Ishikawa (cell line): ENCODE measurements at regions not wholly inside any gene's neighbourhood (a gene's known extent, or its start where the extent isn't known, plus 50 kb on each side); places are given as distances from the start of the nearest gene placed in this dataset.

ENCODE experiments used
- CEBPB ChIP-seq: IDR thresholded peaks from 2 replicates; pipeline ENCODE4 v1.6.1; 2012
- EGR1 ChIP-seq: IDR thresholded peaks from 2 replicates; pipeline ENCODE4 v1.6.1; 2012
- EP300 ChIP-seq: IDR thresholded peaks from 2 replicates; pipeline ENCODE4 v1.6.1; 2012; ENCODE audit warnings: borderline replicate concordance
- FOXM1 ChIP-seq: IDR thresholded peaks from 2 replicates; pipeline ENCODE4 v1.6.1; 2012; ENCODE audit warnings: low read depth, borderline replicate concordance
- MAX ChIP-seq: IDR thresholded peaks from 2 replicates; pipeline ENCODE4 v1.6.1; 2012
- NFIC ChIP-seq: IDR thresholded peaks from 2 replicates; pipeline ENCODE4 v1.6.1; 2012
- RAD21 ChIP-seq: IDR thresholded peaks from 2 replicates; pipeline ENCODE4 v1.6.1; 2012; ENCODE audit warnings: low read depth
- REST ChIP-seq: IDR thresholded peaks from 2 replicates; pipeline ENCODE4 v1.6.1; 2012; ENCODE audit warnings: low read depth, mild to moderate bottlenecking
- TAF1 ChIP-seq: IDR thresholded peaks from 2 replicates; pipeline ENCODE4 v1.6.1; 2012; ENCODE audit warnings: low read depth, mild to moderate bottlenecking
- TCF12 ChIP-seq: IDR thresholded peaks from 2 replicates; pipeline ENCODE4 v1.6.1; 2012; ENCODE audit warnings: low read depth
- TEAD4 ChIP-seq: IDR thresholded peaks from 2 replicates; pipeline ENCODE4 v1.6.1; 2012
- USF1 ChIP-seq: IDR thresholded peaks from 2 replicates; pipeline ENCODE4 v1.6.1; 2012

GRCh38 chr2:211127501-211127900 lies 571.1 kb downstream of the CPS1 start:
- TF ChIP-seq USF1 (no peak), MAX (no peak), REST (no peak), EGR1 (no peak), CEBPB (no peak), TCF12 (no peak), FOXM1 (no peak), EP300 (no peak), TEAD4 (no peak), RAD21 (no peak), TAF1 (no peak), NFIC (no peak)
